ENCODE measurements at regions not wholly inside any gene's neighbourhood (a gene's known extent, or its start where the extent isn't known, plus 50 kb on each side); places are given as distances from the start of the nearest gene placed in this dataset.
"Not testable (repeated sequence)": the region's sequence is repeated elsewhere in the genome, so short reads cannot be mapped to it uniquely, and the experiment has no call there.

- peak; percentile 70 for DNase-seq (ENCODE audit: low read depth)
- no peak for TF ChIP-seq CTCF (IDR thresholded peaks at IDR 0.05; ENCODE audit: insufficient read depth, low read depth, low read length, missing control alignments)
- no peak overlapping the region for H3K4me3 ChIP-seq (ENCODE audit: low read depth, low read length)
Measured at GRCh38 chr3:6448011-6448410, 412.9 kb upstream of the GRM7 start.

- DNase-seq (ENCODE audit: low read depth), result no peak
- no peak for TF ChIP-seq CTCF (IDR thresholded peaks at IDR 0.05; ENCODE audit: insufficient read depth, low read depth, low read length, missing control alignments)
- H3K4me3 ChIP-seq (ENCODE audit: low read depth, low read length), result no peak overlapping the region
Measured at GRCh38 chr3:6449099-6449498, 411.8 kb upstream of the GRM7 start.

GRCh38 chr3:6452974-6453373 lies 407.9 kb upstream of the GRM7 start:
- no peak for DNase-seq (ENCODE audit: low read depth)
- TF ChIP-seq CTCF (IDR thresholded peaks at IDR 0.05; ENCODE audit: insufficient read depth, low read depth, low read length, missing control alignments), result no peak
- no peak overlapping the region for H3K4me3 ChIP-seq (ENCODE audit: low read depth, low read length)

- no peak for DNase-seq (ENCODE audit: low read depth)
- TF ChIP-seq CTCF (IDR thresholded peaks at IDR 0.05; ENCODE audit: insufficient read depth, low read depth, low read length, missing control alignments), result no peak
- no peak overlapping the region for H3K4me3 ChIP-seq (ENCODE audit: low read depth, low read length)
Measured at GRCh38 chr3:6455031-6455430, 405.9 kb upstream of the GRM7 start.

- TF ChIP-seq CTCF (IDR thresholded peaks at IDR 0.05; ENCODE audit: insufficient read depth, low read depth, low read length, missing control alignments), result no peak
- no peak for DNase-seq (ENCODE audit: low read depth)
- H3K4me3 ChIP-seq (ENCODE audit: low read depth, low read length), result no peak overlapping the region
Measured at GRCh38 chr3:6467186-6467585, 393.7 kb upstream of the GRM7 start.

- TF ChIP-seq CTCF (IDR thresholded peaks at IDR 0.05; ENCODE audit: insufficient read depth, low read depth, low read length, missing control alignments), result no peak
- no peak for DNase-seq (ENCODE audit: low read depth)
- H3K4me3 ChIP-seq (ENCODE audit: low read depth, low read length), result no peak overlapping the region
Measured at GRCh38 chr3:6468589-6468988, 392.3 kb upstream of the GRM7 start.

- no peak overlapping the region for H3K4me3 ChIP-seq (ENCODE audit: low read depth, low read length)
- TF ChIP-seq CTCF (IDR thresholded peaks at IDR 0.05; ENCODE audit: insufficient read depth, low read depth, low read length, missing control alignments), result no peak
- no peak for DNase-seq (ENCODE audit: low read depth)
Measured at GRCh38 chr3:6471744-6472143, 389.2 kb upstream of the GRM7 start.

GRCh38 chr3:6490487-6491327 lies 370.2 kb upstream of the GRM7 start:
- not testable (repeated sequence) for DNase-seq (ENCODE audit: low read depth); H3K4me3 ChIP-seq (ENCODE audit: low read depth, low read length)
